GM12864 (cell line): ENCODE measurements at regions not wholly inside any gene's neighbourhood (a gene's known extent, or its start where the extent isn't known, plus 50 kb on each side); places are given as distances from the start of the nearest gene placed in this dataset.

Source experiments
- DNase-seq: peaks from one replicate; pipeline ENCODE4 v3.0.0-alpha.2; 2011; ENCODE audit warnings: low read depth
- H3K4me3 ChIP-seq: 2 replicates; pipeline ENCODE4 v1.5.1; 2011; ENCODE audit warnings: mild to moderate bottlenecking, low read depth, low read length, control low read depth
- CTCF ChIP-seq: IDR thresholded peaks from 2 replicates; pipeline ENCODE4 v1.5.1; 2011; ENCODE audit warnings: low read depth, mild to moderate bottlenecking, moderate library complexity, low read length, control low read depth, inconsistent platforms; ENCODE audit errors: missing control alignments

GRCh38 chr11:82003671-82004515, 729.8 kb downstream of the FAM181B start:
- no peak for TF ChIP-seq CTCF
- no peak for DNase-seq
- H3K4me3 ChIP-seq: no peak overlapping the region

GRCh38 chr11:82003024-82003423, 730.6 kb downstream of the FAM181B start:
- DNase-seq: no peak
- no peak for TF ChIP-seq CTCF
- H3K4me3 ChIP-seq: no peak overlapping the region

- no peak for DNase-seq
- H3K4me3 ChIP-seq: no peak overlapping the region
- TF ChIP-seq CTCF: no peak
Observed at GRCh38 chr11:81995889-81996288, 737.8 kb downstream of the FAM181B start.

- DNase-seq: no peak
- no peak for TF ChIP-seq CTCF
Observed at GRCh38 chr11:81993755-81994154, 739.9 kb downstream of the FAM181B start.

GRCh38 chr11:81990659-81991443, 742.8 kb downstream of the FAM181B start:
- H3K4me3 ChIP-seq: no peak overlapping the region
- TF ChIP-seq CTCF: no peak
- DNase-seq: no peak

More at GRCh38 chr11:81993755-81994154, 739.9 kb downstream of the FAM181B start:
- no peak overlapping the region for H3K4me3 ChIP-seq

- no peak overlapping the region for H3K4me3 ChIP-seq
- no peak for DNase-seq
- no peak for TF ChIP-seq CTCF
Observed at GRCh38 chr11:81989093-81989492, 744.6 kb downstream of the FAM181B start.
